GM21526 (cell line): ENCODE measurements at regions not wholly inside any gene's neighbourhood (a gene's known extent, or its start where the extent isn't known, plus 50 kb on each side); places are given as distances from the start of the nearest gene placed in this dataset.
"Not testable (repeated sequence)": the region's sequence is repeated elsewhere in the genome, so short reads cannot be mapped to it uniquely, and the experiment has no call there.

Source experiments
- ATAC-seq: cut with Tn5 transposase; IDR thresholded peaks from one replicate; pipeline ENCODE4 v1.9.1; 2021; ENCODE audit warnings: moderate library complexity; ENCODE audit not compliant: unreplicated experiment, low FRiP score

GRCh38 chr14:29352706-29353080 lies 575.0 kb downstream of the PRKD1 start:
- ATAC-seq, result no peak

DNA sequence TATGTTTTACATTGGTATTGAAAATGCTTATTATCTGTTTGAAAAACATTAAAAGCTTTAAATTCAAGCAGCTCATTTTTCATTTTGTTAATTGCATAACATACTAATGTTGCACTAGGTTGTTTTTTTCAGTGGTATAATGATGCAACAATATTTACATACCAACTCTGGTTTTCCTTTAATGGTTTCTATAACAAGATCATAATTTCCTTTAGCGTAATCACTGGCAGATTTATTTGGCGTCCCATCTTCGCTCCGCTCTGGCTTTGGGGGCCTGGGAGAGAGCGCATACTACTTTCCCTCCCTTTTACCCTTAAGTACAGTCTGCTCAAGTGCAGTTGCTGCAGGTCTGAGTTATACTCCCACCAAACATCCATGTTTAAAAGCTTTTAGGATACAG lies 574.1 kb downstream of the PRKD1 start:
- ATAC-seq, result no peak

- ATAC-seq, result no peak
These were observed 573.2 kb downstream of the PRKD1 start for GRCh38 chr14:29354486-29354885.

- ATAC-seq, result no peak
These were observed 572.3 kb downstream of the PRKD1 start for GRCh38 chr14:29355331-29355730.

- ATAC-seq, result no peak
These were observed 571.8 kb downstream of the PRKD1 start for GRCh38 chr14:29355846-29356245.

DNA sequence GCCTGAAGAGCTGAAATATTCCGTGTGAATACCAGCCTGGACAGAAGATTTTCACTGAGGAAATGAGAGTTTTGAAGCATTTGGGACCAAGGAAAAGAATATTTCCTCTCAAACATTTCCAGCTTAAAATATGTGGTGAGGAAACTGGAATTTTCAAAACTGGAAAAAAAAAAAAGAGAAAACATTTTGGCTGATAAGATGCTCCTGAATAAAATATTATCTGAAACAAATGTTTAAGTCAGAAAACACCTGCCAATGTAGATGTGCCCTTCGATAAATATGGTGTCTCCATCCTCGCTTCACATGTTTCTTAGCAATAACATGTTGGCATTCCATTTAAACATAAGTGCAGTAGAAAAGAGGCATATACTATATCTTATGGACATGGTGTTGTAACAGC lies 567.0 kb downstream of the PRKD1 start:
- no peak for ATAC-seq

- no peak for ATAC-seq
These were observed 557.6 kb downstream of the PRKD1 start for GRCh38 chr14:29370024-29370423.

GRCh38 chr14:29376237-29376636 lies 551.4 kb downstream of the PRKD1 start:
- ATAC-seq, result no peak

GRCh38 chr14:29380826-29381225 lies 546.8 kb downstream of the PRKD1 start:
- ATAC-seq, result no peak

DNA sequence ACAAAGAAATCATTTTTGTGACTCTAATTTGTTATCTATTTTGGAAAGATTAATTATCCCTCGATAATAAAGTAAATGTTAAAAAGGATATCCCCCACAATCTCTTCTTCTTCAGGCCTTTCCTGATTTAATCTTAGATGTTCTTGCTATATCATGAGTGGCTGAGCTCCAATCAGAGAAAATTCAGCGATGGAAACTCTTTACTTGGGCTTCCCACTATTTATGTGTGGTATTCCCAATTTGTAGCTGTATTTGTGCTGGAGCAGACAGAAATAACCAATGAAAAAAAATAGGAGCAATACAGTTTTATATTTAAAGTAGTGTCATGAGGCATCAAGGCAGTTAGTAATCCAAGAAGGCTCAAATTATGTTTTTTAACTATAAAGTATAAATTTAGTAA lies 539.1 kb downstream of the PRKD1 start:
- ATAC-seq, result no peak

- no peak for ATAC-seq
These were observed 537.4 kb downstream of the PRKD1 start for GRCh38 chr14:29390081-29390832.

GRCh38 chr14:29391231-29391630 lies 536.4 kb downstream of the PRKD1 start:
- ATAC-seq, result no peak

DNA sequence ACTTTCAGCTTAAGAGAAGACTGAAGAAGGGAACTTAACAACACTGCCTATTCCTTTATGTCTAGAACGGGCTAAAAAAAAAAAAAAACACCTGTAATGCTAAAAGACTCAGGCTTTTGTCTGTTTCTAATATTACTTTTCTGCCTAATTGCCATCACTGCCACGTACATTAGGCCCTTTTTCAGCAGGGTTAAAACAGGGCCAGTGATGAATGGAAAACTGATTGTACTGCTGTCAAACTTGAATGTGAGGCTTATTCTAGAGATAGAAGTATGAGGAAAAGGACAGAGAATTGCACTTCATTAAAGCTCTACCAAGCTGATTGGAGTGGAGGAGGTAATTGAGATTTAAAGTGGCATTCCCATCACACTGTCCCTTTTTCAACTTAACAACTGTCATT lies 535.8 kb downstream of the PRKD1 start:
- ATAC-seq, result no peak

- ATAC-seq, result no peak
These were observed 535.4 kb downstream of the PRKD1 start for GRCh38 chr14:29392287-29392686.

DNA sequence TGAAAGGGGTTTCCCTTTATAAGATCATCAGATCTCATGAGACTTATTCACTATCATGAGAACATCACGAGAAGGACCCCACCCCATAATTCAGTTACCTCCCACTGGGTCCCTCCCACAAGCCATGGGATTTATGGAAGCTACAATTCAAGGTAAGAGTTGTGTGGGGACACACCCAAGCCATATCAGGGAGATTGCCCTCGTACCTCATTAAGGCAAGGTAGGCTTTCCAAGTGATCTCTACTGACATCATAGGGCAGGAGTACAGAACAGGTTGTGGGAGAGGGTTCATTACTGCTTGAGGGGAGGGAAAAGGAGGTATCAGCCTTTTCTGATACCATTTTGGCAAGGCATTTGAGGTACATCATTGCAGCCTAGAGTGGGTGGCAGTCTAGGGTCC lies 524.6 kb downstream of the PRKD1 start:
- ATAC-seq, result no peak

- ATAC-seq, result no peak
These were observed 517.1 kb downstream of the PRKD1 start for GRCh38 chr14:29410581-29410980.

- ATAC-seq, result not testable (repeated sequence)
These were observed 512.7 kb downstream of the PRKD1 start for GRCh38 chr14:29414931-29415330.

DNA sequence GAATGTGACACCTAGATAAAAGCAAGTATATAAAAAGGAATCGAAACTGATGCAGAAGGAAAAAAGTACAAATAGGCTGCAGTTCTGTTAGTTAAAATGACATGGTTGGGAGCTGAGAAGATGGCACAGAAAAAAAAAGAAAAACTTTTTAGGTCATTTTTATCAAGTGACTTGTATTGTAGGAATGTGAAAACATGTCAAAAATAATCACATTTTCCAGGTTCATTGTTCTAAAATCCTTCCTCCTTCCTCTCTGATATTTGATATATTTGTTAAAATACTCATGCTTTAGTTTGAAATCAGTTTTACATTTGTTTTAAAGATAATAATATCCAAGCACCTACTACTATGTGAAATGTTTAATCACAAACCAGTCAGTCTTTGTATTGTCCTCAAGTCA lies 507.9 kb downstream of the PRKD1 start:
- no peak for ATAC-seq

- no peak for ATAC-seq
These were observed 506.4 kb downstream of the PRKD1 start for GRCh38 chr14:29421156-29421728.

DNA sequence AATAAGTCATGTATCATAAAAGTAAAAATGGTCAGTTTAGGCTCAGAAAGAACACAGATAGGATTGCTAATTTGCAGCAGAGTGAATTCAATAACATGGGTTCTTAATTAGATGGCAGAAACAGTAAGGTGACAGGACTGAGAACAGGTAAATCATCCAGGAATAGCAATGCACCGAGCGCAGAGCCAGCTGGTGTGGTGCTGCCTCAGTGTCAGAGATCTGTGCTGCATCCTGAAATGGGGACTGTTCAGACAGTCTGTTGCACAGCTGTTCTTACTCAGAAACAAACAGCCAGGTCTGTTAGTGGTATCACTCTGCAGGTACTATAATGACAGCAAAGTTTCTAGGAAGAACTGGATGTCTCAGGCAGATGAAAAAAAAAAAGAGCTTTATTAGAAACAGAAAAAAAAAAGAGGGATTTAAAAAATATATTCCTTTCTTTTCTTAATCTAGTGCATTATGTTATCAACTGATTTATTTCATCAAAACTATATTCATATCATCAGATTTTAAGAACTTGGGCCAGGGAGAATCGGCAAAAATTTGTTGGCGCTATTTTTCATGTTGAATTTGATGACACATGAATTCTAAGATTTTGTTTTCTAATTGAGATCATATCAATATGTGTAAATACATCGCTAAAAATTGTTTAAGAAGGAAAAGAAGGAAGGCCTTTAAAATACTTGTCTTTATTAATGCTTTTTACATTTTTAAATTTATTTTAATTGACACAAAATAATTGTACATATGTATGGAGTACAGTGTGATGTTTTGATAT lies 501.8 kb downstream of the PRKD1 start:
- no peak for ATAC-seq

GRCh38 chr14:29442696-29443095 lies 485.0 kb downstream of the PRKD1 start:
- ATAC-seq, result no peak

DNA sequence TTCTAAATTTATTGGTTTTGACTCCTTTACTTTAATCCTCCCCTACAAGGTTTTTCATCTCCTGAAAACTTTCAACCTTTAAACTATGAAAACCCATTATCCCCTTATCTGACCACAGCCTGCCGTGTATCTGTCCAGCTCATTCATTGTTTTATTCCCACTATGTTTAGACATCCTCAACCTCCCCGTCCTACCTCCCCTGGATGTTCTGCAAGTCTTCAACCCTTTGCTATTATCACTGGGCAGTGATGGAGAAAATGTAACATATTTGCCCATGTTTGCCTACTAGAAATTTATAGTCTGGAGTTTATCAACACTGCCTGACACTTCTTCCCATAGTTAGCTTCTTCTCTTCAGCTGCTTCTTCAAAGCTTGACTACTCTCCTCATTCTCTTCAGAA lies 483.4 kb downstream of the PRKD1 start:
- no peak for ATAC-seq
